ENCODE measurements at regions not wholly inside any gene's neighbourhood (a gene's known extent, or its start where the extent isn't known, plus 50 kb on each side); places are given as distances from the start of the nearest gene placed in this dataset.
"Not testable (repeated sequence)": the region's sequence is repeated elsewhere in the genome, so short reads cannot be mapped to it uniquely, and the experiment has no call there.

GRCh38 chr10:61037261-61037830 is 93.4 kb upstream of the RHOBTB1 start:
- not testable (repeated sequence) for DNase-seq

GRCh38 chr10:61036148-61036547 is 92.2 kb upstream of the RHOBTB1 start:
- DNase-seq = not testable (repeated sequence)

GRCh38 chr10:61031341-61031740 is 87.4 kb upstream of the RHOBTB1 start:
- no peak for DNase-seq

- DNase-seq = no peak
Measured at GRCh38 chr10:61029411-61029810, 85.4 kb upstream of the RHOBTB1 start.

- DNase-seq = no peak
Measured at GRCh38 chr10:61028861-61029361, 84.9 kb upstream of the RHOBTB1 start.

GRCh38 chr10:61024856-61025201 is 80.8 kb upstream of the RHOBTB1 start:
- no peak for DNase-seq

GRCh38 chr10:61024151-61024855 is 80.3 kb upstream of the RHOBTB1 start:
- DNase-seq = no peak

GRCh38 chr10:61023053-61023452 is 79.1 kb upstream of the RHOBTB1 start:
- DNase-seq = no peak

GRCh38 chr10:61021926-61022325 is 77.9 kb upstream of the RHOBTB1 start:
- no peak for DNase-seq

- DNase-seq = no peak
Measured at GRCh38 chr10:61020420-61021158, 76.6 kb upstream of the RHOBTB1 start.

GRCh38 chr10:61018146-61018545 is 74.2 kb upstream of the RHOBTB1 start:
- no peak for DNase-seq

GRCh38 chr10:61016630-61017029 is 72.6 kb upstream of the RHOBTB1 start:
- no peak for DNase-seq

- no peak for DNase-seq
Measured at GRCh38 chr10:61016007-61016406, 72.0 kb upstream of the RHOBTB1 start.

GRCh38 chr10:61010863-61011262 is 66.9 kb upstream of the RHOBTB1 start:
- DNase-seq = no peak

- DNase-seq = not testable (repeated sequence)
Measured at GRCh38 chr10:61003069-61003468, 59.1 kb upstream of the RHOBTB1 start.

GRCh38 chr10:61001731-61002122 is 57.7 kb upstream of the RHOBTB1 start:
- no peak for DNase-seq

GRCh38 chr10:61000769-61001730 is 57.1 kb upstream of the RHOBTB1 start:
- DNase-seq = no peak

- DNase-seq = no peak
Measured at GRCh38 chr10:60998932-60999331, 54.9 kb upstream of the RHOBTB1 start.

GRCh38 chr10:60994128-60994527 is 50.1 kb upstream of the RHOBTB1 start:
- DNase-seq = no peak
